AG09319 (cell line): ENCODE measurements at regions not wholly inside any gene's neighbourhood (a gene's known extent, or its start where the extent isn't known, plus 50 kb on each side); places are given as distances from the start of the nearest gene placed in this dataset.

ENCODE experiments used
- DNase-seq: peaks from one replicate; pipeline ENCODE4 v3.0.0-alpha.2; 2010; ENCODE audit warnings: low read depth; ENCODE audit errors: extremely low read depth
- CTCF ChIP-seq: IDR thresholded peaks from 2 replicates; pipeline ENCODE4 v1.5.1; 2011; ENCODE audit warnings: low read depth, mild to moderate bottlenecking, inconsistent platforms, low read length, moderate library complexity

- no peak for DNase-seq
- TF ChIP-seq CTCF = no peak
Observed at GRCh38 chr7:13188922-13189321, 501.5 kb downstream of the ARL4A start.

- peak; percentile 14 for DNase-seq
- no peak for TF ChIP-seq CTCF
Observed at GRCh38 chr7:13189668-13190067, 502.2 kb downstream of the ARL4A start.

GRCh38 chr7:13197501-13197900 is 510.1 kb downstream of the ARL4A start:
- no peak for TF ChIP-seq CTCF
- DNase-seq = no peak

- no peak for TF ChIP-seq CTCF
- DNase-seq = no peak
Observed at GRCh38 chr7:13198036-13198435, 510.6 kb downstream of the ARL4A start.

GRCh38 chr7:13198727-13199126 is 511.3 kb downstream of the ARL4A start:
- DNase-seq = no peak
- no peak for TF ChIP-seq CTCF

- TF ChIP-seq CTCF = no peak
- no peak for DNase-seq
Observed at GRCh38 chr7:13201628-13202027, 514.2 kb downstream of the ARL4A start.

GRCh38 chr7:13217768-13218167 is 530.3 kb downstream of the ARL4A start:
- TF ChIP-seq CTCF = no peak
- DNase-seq = no peak
